RPMI8226 (cell line): ENCODE measurements at regions not wholly inside any gene's neighbourhood (a gene's known extent, or its start where the extent isn't known, plus 50 kb on each side); places are given as distances from the start of the nearest gene placed in this dataset.
A peak's percentile ranks its signal among the peaks of the same experiment; 100 is the strongest.

Source experiments
- DNase-seq: peaks from one replicate; pipeline ENCODE4 v3.0.0-alpha.2; 2015

DNA sequence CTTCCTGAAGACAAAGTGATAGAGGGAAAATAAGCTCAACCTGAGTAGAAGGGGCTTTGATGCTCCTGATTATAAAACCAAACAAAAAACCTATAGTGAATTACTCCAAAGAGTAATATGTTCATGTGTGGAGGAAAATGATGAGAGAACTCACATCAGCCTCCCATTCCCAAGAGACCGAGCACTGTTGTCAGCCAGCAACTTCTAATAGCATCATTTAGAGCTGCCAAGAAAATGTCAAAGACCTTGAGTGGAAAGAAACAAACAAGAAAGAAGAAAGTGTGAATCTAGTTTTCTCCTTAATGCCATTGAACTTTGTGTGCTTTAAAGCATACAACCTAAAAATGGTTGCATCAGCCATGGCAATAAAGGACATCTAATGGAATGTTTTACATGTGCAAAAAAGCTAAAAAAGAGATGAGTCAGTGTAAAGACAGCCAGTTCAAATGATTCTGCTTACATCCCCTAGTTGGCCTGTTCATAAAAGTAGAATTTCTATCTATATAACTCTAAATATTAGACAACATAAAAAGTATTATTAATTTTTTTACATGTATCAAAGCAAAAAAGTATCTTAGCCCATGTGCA, 1066.2 kb downstream of the TDRD15 start:
- no peak for DNase-seq

DNA sequence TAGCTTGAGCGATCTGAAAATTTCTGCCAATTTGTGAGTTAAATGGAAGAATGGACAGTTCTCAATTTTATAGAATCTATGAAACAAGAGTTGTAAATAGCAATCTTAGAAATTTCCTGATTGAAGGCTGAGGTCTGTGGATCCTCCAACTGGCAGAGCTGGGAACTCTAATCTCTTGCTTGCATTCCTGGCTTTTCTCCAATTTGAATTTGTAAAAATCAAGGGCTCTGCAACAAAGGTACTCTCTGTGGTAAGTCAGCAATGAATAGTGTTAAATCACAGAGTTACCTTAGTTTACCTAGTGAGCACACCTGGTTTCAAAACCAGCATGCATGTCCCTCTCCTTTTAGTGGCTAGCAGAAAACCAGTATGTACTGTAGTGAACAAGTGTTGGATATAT, 1070.5 kb downstream of the TDRD15 start:
- DNase-seq: no peak

GRCh38 chr2:22196806-22197205, 1073.0 kb downstream of the TDRD15 start:
- DNase-seq: no peak

DNA sequence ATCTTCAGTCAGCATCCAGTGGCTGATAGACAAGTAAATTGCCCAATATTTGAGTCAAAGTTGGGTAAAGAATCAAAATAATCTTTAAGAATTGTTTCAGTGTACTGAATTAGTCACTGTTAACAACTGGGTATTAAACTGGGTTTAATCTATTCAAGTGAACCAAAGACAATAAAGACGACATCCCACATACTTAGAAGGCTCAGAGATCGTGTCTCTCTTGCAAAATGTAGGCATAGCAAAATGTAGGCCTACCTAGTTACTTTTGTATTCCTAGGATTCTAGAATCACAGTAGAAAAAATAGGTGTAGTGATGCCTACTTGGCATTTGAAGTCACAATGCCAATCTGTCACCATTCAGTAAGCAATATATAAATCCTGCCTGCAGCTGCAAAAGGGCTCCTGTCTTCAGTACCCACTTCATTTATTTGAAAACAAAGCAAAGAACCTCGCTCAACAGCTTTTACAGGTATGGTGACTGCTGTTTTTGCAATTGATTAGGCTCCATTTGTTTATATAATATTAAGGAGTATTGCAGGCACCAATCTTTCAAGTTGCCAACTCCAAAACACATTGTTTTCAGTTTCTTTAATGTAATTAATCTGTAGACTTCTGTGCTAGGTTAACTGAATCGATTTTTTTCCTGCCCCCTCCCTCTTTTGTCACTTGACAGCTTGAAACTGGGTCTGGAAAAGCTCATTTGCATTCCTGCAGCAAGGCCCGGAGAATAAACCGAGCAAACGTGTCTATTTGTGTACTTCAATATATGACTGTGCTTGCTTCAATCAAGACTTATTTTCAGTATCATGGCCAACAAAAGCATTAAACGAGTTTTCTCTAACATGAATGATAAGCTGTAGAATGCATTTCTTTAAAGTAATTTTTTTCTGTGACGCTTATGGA, 1074.9 kb downstream of the TDRD15 start:
- DNase-seq: no peak

GRCh38 chr2:22199994-22200393, 1076.2 kb downstream of the TDRD15 start:
- DNase-seq: no peak

DNA sequence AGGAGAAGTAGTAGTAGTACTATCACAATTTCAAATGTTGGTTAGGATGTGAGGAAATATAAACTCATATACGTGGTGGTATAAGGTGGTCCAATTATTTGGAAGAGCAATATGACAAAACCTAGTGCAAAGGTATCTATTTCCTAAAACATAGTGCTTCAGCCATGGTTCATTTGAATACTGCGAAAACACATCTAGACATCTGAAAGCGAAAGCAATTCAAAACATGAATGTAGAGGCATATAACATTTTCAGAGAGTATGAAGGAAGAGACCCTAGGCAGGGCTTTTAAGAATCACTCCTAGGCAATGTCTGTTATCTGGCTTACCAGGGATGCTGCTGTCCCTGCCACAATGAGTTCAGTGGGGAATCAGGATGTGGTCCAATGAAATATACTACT, 1085.8 kb downstream of the TDRD15 start:
- peak; percentile 3 for DNase-seq

DNA sequence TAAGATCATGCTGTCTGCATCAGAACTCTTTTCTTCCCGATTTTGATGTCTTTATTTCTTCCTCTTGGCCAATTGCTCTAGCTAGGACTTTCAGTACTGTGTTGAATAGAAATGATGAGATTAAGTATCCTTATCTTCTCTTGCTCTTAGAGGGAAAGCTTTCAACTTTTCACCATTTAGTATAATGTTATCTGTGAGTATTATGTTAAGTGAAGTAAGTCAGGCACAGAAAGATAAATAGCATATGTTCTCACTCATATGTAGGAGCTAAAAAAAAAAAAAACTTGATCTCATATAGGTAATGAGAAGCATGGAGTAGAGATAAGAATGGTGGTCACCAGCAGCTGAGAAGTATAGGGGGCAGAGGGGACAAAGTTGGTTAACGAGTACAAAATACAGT, 1089.5 kb downstream of the TDRD15 start:
- DNase-seq: no peak

GRCh38 chr2:22215517-22215916, 1091.7 kb downstream of the TDRD15 start:
- DNase-seq: no peak

GRCh38 chr2:22217881-22218280, 1094.1 kb downstream of the TDRD15 start:
- DNase-seq: no peak

GRCh38 chr2:22221006-22221405, 1097.2 kb downstream of the TDRD15 start:
- no peak for DNase-seq

- DNase-seq: no peak
Measured at GRCh38 chr2:22238967-22239366, 1115.2 kb downstream of the TDRD15 start.

GRCh38 chr2:22247466-22247865, 1123.7 kb downstream of the TDRD15 start:
- DNase-seq: no peak

GRCh38 chr2:22248851-22249250, 1125.1 kb downstream of the TDRD15 start:
- no peak for DNase-seq

- no peak for DNase-seq
Measured at GRCh38 chr2:22253171-22253570, 1129.4 kb downstream of the TDRD15 start.

- DNase-seq: no peak
Measured at GRCh38 chr2:22261165-22261564, 1123.8 kb upstream of the KLHL29 start.

DNA sequence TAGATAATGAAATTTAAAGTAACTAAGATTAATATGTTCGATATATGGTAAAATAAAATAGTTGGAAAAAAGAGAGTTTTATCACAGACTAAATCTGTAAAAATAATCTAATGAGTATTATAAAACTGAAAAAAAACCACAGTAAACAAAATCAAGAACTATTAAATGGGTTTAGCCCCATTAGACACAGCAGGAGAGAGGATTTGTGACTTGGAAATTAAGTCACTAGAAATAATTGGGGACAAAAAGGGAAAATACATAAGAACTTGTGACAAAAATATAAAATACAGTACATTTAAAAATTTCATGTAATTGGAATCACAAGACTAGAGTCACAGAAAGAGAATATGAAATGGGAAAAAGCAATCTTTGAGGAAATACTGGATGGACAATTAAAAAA, 1114.6 kb upstream of the KLHL29 start:
- DNase-seq: no peak

DNA sequence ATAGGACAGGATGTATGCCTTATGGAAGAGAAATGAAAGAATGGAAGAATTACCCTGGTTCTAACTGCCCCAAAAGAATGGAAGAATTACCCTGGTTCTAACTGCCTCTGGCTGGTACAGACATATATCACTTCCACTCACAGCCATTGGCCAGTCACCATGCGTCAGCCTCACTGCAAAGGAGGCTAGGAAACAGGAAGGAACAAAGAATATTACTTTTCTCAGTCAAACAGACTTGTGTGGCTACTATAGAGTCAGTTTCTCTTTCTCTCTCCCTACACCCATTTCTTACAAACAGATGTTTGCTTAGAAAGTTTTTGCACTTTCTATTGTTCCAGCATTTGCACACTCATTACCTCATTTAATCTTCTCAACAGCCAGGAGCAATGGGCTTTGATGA, 1111.1 kb upstream of the KLHL29 start:
- no peak for DNase-seq

GRCh38 chr2:22274661-22275060, 1110.3 kb upstream of the KLHL29 start:
- no peak for DNase-seq

- DNase-seq: peak; percentile 3
Measured at GRCh38 chr2:22276696-22277095, 1108.3 kb upstream of the KLHL29 start.

DNA sequence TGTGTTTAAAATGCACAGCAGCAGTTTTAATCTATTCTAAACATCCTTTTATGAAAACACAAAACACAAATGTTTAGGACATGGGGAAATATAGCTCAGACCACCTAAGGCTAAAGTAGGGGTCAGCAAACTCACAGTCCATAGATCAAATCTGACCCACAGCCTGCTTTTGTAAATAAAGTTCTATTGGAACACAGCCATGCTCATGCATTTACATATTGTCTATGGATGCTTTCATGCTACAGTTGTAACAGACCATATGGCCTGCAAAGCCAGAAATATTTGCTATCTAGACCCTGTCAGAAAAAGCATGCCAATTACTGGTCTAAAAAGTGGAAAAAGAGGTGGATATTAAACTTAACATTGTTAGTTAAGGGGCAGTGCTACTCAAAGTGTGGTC, 1105.4 kb upstream of the KLHL29 start:
- no peak for DNase-seq

DNA sequence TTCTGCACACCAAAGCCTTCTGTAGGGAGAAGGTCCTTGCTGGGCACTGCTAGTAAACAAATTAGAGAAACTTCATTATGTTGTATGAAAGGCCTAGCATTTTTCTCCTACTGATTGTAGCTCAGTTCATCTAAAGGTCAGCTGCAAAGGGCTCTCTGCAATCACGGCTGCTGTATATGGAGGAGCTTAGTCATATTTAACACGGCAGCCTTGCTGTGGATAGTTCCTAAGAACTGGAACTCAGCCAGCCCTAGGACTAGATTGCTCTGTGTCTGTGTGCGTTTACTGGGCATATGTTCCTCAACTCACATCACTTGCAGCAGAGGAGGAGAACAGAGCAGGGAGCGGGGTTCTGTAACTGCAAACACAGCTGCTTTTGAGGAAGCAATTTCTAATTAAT, 1103.9 kb upstream of the KLHL29 start:
- DNase-seq: peak; percentile 33

DNA sequence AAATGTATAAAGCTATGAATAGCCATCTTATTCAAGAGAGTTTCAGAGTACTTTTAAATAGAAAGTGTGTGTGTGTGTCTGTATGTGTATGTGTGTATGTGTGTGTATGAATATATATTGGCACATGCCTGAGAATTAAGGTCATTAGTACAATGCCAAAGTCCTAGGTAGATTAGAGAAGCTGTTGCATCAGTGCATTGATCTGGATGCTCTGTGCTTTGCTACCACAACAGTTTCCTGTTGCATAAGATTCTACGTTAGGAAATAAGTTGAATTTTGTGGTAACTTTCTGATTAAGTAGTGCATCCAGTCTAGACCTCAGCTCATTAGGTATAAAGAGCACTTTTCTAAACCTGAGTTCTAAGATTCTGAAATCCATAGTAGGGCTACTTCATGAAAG, 1102.8 kb upstream of the KLHL29 start:
- DNase-seq: no peak

GRCh38 chr2:22282916-22283315, 1102.1 kb upstream of the KLHL29 start:
- DNase-seq: no peak

DNA sequence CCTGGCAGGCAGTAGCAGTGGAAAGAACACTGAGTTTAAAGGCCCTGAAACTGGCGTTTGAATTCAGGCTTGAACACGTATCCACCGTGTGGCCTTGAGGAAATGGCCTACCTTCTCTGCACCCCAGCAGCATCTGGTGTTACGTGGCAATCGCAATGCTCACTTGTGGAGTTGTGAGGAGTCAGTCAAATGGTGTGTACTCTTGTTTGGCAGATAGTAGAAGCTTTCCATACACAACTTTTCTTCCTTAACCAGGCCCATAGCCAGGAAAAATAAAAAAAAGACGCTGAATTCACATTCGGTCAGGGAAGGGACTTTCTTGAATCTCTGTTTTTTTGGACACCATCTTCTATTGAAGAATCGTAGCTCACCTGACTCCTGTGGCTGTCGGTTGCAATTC, 1101.5 kb upstream of the KLHL29 start:
- no peak for DNase-seq

DNA sequence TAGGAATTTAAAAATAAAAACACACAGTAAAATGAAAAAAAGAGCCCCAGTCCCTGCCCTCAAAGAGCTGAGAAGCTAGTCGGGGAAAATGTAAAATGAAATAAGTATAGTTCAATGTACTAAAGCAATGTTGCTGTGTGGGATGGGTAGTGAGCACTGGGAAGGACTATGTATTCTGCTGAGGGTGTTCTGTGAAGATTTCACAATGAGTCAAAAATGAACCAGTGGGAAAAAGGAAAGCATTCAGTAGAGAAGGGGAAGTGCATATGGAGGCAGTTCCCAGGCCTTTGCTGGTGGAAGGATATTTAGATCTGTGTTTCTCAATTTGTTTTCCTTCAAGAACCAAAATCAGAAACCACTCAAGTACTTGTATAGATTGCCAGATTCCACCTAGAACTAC, 1094.7 kb upstream of the KLHL29 start:
- no peak for DNase-seq
